GM12878 (cell line): ENCODE measurements at regions not wholly inside any gene's neighbourhood (a gene's known extent, or its start where the extent isn't known, plus 50 kb on each side); places are given as distances from the start of the nearest gene placed in this dataset.

Source experiments
- ATAC-seq: fragments of 200-7000 bp; cut with Tn5 transposase; 3 replicates; pipeline ENCODE4 v1.9.1; 2020; ENCODE audit warnings: mild to moderate bottlenecking, moderate library complexity
- BruUV-seq: library from RNA; stranded (reverse); fragments of 400-500 nt; replicated peaks from 2 replicates; lab custom pipeline; 2021; lab: Mats Ljungman, UMichigan
- CTCF ChIA-PET: fragments of 300-600 bp; sonication (Branson Sonifier 250); formaldehyde crosslinking; extraction: SDS; loops from one replicate; lab custom pipeline; 2021; ENCODE audit warnings: inconsistent platforms; lab: Yijun Ruan, JAX
- POLR2A ChIA-PET: fragments of 350-600 bp; formaldehyde crosslinking; extraction: SDS; loops from one replicate; lab custom pipeline; 2021; ENCODE audit warnings: inconsistent platforms; lab: Charles Lee
- RAD21 ChIA-PET: fragments of 300-600 bp; sonication (Branson Sonifier 250); formaldehyde crosslinking; loops from one replicate; lab custom pipeline; 2023; ENCODE audit warnings: antibody characterized with exemption; ENCODE audit not compliant: unreplicated experiment; lab: Charles Lee
- SMC1A ChIA-PET: fragments of 300-600 bp; sonication (Branson Sonifier 250); formaldehyde crosslinking; loops from one replicate; lab custom pipeline; 2023; ENCODE audit not compliant: unreplicated experiment, uncharacterized antibody; lab: Charles Lee
- DNase-seq: peaks from one replicate; pipeline ENCODE4 v3.0.0-alpha.2; 2011; ENCODE audit warnings: low read depth, low spot score
- FAIRE-seq: peaks from 3 replicates; lab custom pipeline; 2011; peaks lifted over from hg19 to GRCh38; lab: Jason Lieb, UNC
- H2AFZ ChIP-seq: 2 replicates; pipeline ENCODE4 v1.6.0; 2011; ENCODE audit warnings: low read depth, low read length, control low read depth; ENCODE audit not compliant: control insufficient read depth
- H3K27ac ChIP-seq: 2 replicates; pipeline ENCODE4 v1.5.1; 2011; ENCODE audit warnings: control low read depth; ENCODE audit not compliant: control insufficient read depth, insufficient read depth
- H3K27me3 ChIP-seq, 2 experiments: replicated peaks in 1 of 2; 2 replicates each; pipeline versions ENCODE4 v1.6.0 to v1.6.1; 2011; ENCODE audit warnings: low read length in 1 of 2; ENCODE audit not compliant: control insufficient read depth in 2 of 2, insufficient read depth in 2 of 2
- H3K36me3 ChIP-seq, 2 experiments: 2 replicates each; pipeline ENCODE4 v1.5.1; 2011; ENCODE audit warnings: low read length in 1 of 2; ENCODE audit not compliant: control insufficient read depth in 2 of 2, insufficient read depth in 2 of 2
- H3K4me1 ChIP-seq: 2 replicates; pipeline ENCODE4 v1.6.1; 2011; ENCODE audit warnings: mild to moderate bottlenecking, low read length, moderate library complexity, mixed read lengths; ENCODE audit not compliant: control insufficient read depth, insufficient read depth
- H3K4me2 ChIP-seq: 2 replicates; pipeline ENCODE4 v1.6.0; 2011; ENCODE audit warnings: control low read depth; ENCODE audit not compliant: control insufficient read depth, insufficient read depth
- H3K4me3 ChIP-seq: fragments of 200-600 bp; sonication (generic); 2 replicates; pipeline ENCODE4 v1.5.1; 2016
- H3K79me2 ChIP-seq: 2 replicates; pipeline ENCODE4 v1.6.0; 2011; ENCODE audit warnings: low read length; ENCODE audit not compliant: control insufficient read depth, insufficient read depth
- H3K9ac ChIP-seq: 2 replicates; pipeline ENCODE4 v1.8.0; 2011; ENCODE audit warnings: low read length, control low read depth, mixed read lengths; ENCODE audit not compliant: control insufficient read depth, insufficient read depth
- H3K9me3 ChIP-seq: replicated peaks from 3 replicates; pipeline ENCODE4 v1.5.1; 2011; ENCODE audit warnings: mild to moderate bottlenecking, low read length; ENCODE audit not compliant: control insufficient read depth, insufficient read depth
- H4K20me1 ChIP-seq: 2 replicates; pipeline ENCODE4 v1.6.0; 2011; ENCODE audit not compliant: control insufficient read depth, insufficient read depth
- ASH2L ChIP-seq: fragments of 300-600, 200-600 bp; sonication (generic); IDR thresholded peaks from 2 replicates; pipeline ENCODE4 v1.6.1; 2017; ENCODE audit warnings: low read depth, mild to moderate bottlenecking, borderline replicate concordance
- CEBPB ChIP-seq, 2 experiments: fragments of 150-350 bp in 1 of 2; IDR thresholded peaks; 2 replicates each; pipeline ENCODE4 v1.6.1; 2012 to 2014; ENCODE audit warnings: low read depth in 2 of 2, low read length in 2 of 2, borderline replicate concordance in 1 of 2, inconsistent platforms in 1 of 2
- CTCF ChIP-seq, 3 experiments: IDR thresholded peaks in 2 of 3; conservative IDR thresholded peaks in 1 of 3; 2 replicates each; pipeline ENCODE4 v1.5.1; 2011; ENCODE audit warnings: low read depth in 3 of 3, low read length in 3 of 3, mild to moderate bottlenecking in 3 of 3, control low read depth in 2 of 3, moderate library complexity in 2 of 3, inconsistent platforms in 1 of 3, mixed read lengths in 1 of 3; ENCODE audit not compliant: control insufficient read depth in 2 of 3, insufficient read depth in 1 of 3; ENCODE audit errors: extremely low read depth in 1 of 3
- DPF2 ChIP-seq: fragments of 450-650 bp; IDR thresholded peaks from 2 replicates; pipeline ENCODE4 v1.6.1; 2017; ENCODE audit warnings: mild to moderate bottlenecking
- FOS ChIP-seq: IDR thresholded peaks from 3 replicates; pipeline ENCODE4 v1.6.1; 2011; ENCODE audit warnings: borderline replicate concordance; ENCODE audit not compliant: insufficient read length; ENCODE audit errors: extremely low read depth
- FOXK2 ChIP-seq: fragments of 450-650 bp; IDR thresholded peaks from 2 replicates; pipeline ENCODE4 v1.6.1; 2017; ENCODE audit warnings: mild to moderate bottlenecking, moderate library complexity
- GABPA ChIP-seq: IDR thresholded peaks from 2 replicates; pipeline ENCODE4 v1.6.1; 2014; ENCODE audit warnings: antibody characterized with exemption, low read depth, mild to moderate bottlenecking, inconsistent platforms
- HDAC6 ChIP-seq: fragments of 200-600 bp; sonication (generic); IDR thresholded peaks from one replicate; pipeline ENCODE4 v1.8.0; 2017; ENCODE audit warnings: antibody characterized with exemption; ENCODE audit not compliant: unreplicated experiment
- KDM1A ChIP-seq: fragments of 200-600 bp; sonication (generic); IDR thresholded peaks from 2 replicates; pipeline ENCODE4 v1.6.1; 2016; ENCODE audit warnings: borderline replicate concordance
- MAX ChIP-seq: IDR thresholded peaks from 2 replicates; pipeline ENCODE4 v1.6.1; 2012; ENCODE audit warnings: low read depth, low read length, improper control_type of control experiment
- NFYA ChIP-seq: IDR thresholded peaks from 2 replicates; pipeline ENCODE4 v1.6.1; 2011; ENCODE audit warnings: low read depth, mild to moderate bottlenecking, low read length, improper control_type of control experiment, borderline replicate concordance
- POLR2AphosphoS5 ChIP-seq: IDR thresholded peaks from 2 replicates; pipeline ENCODE4 v1.6.1; 2011; ENCODE audit warnings: mild to moderate bottlenecking, low read length, inconsistent platforms
- SMAD1 ChIP-seq: fragments of 450-650 bp; IDR thresholded peaks from 2 replicates; pipeline ENCODE4 v1.6.1; 2018; ENCODE audit warnings: mild to moderate bottlenecking, low read depth; ENCODE audit not compliant: partially characterized antibody
- SREBF2 ChIP-seq: IDR thresholded peaks from 2 replicates; pipeline ENCODE4 v1.6.1; 2012; ENCODE audit warnings: mild to moderate bottlenecking, low read length
- SUZ12 ChIP-seq: fragments of 200-600 bp; sonication (generic); IDR thresholded peaks from one replicate; pipeline ENCODE4 v1.6.1; 2018; ENCODE audit warnings: antibody characterized with exemption, mild to moderate bottlenecking; ENCODE audit not compliant: unreplicated experiment
- YBX1 ChIP-seq: fragments of 450-650 bp; IDR thresholded peaks from 2 replicates; pipeline ENCODE4 v1.6.1; 2016; ENCODE audit warnings: antibody characterized with exemption
- ZBTB33 ChIP-seq: fragments of 450-650 bp; IDR thresholded peaks from 2 replicates; pipeline ENCODE4 v1.6.1; 2017; ENCODE audit warnings: mild to moderate bottlenecking
- ZNF217 ChIP-seq: fragments of 450-650 bp; IDR thresholded peaks from 2 replicates; pipeline ENCODE4 v1.6.1; 2017; ENCODE audit warnings: antibody characterized with exemption, mild to moderate bottlenecking
- WGBS: methylation state at CpG from one replicate; pipeline ENCODE4 v1.1.6; 2016; ENCODE audit warnings: low lambda C conversion rate; ENCODE audit not compliant: insufficient replicate concordance, insufficient coverage; ENCODE audit errors: missing lambda C conversion rate; 5-methylcytosine and 5-hydroxymethylcytosine counted together
- in situ Hi-C: fragments of 300-500 bp; cut with MboI; formaldehyde crosslinking; loops from 9 replicates; pipeline ENCODE4 v1.14.3; 2018; ENCODE audit warnings: mixed read lengths
- intact Hi-C: fragments of 100-400 bp; cut with micrococcal nuclease; formaldehyde crosslinking; loops from one replicate; pipeline ENCODE4 v1.14.2; 2022; ENCODE audit not compliant: unreplicated experiment

GRCh38 chr13:26469602-26470001 is 87.9 kb upstream of the WASF3 start:
- POLR2A ChIA-PET = no interaction called here
- no peaks in the 10 kb centered on the region for H3K79me2 ChIP-seq
- WGBS = 33% methylated on average over 4 of the region's 4 CpGs
- intact Hi-C loops (no loop called here), in situ Hi-C loops (no loop called here)
- no peak for DNase-seq
- no peak overlapping the region for H3K27ac ChIP-seq
- no peaks in the 10 kb centered on the region for H4K20me1 ChIP-seq
- no peak overlapping the region for H2AFZ ChIP-seq
- H3K4me2 ChIP-seq = no peak overlapping the region
- no peak for TF ChIP-seq YBX1
- TF ChIP-seq FOXK2 = no peak
- TF ChIP-seq HDAC6 = no peak
- TF ChIP-seq NFYA = no peak
- TF ChIP-seq ZBTB33 = no peak
- no peak for TF ChIP-seq SREBF2
- TF ChIP-seq CEBPB (IDR thresholded peaks at IDR 0.05; ENCODE audit: borderline replicate concordance in 1 of 2, low read depth in 2 of 2, low read length in 2 of 2) = no peak
- TF ChIP-seq GABPA = no peak
- TF ChIP-seq KDM1A = no peak
- no peak for TF ChIP-seq POLR2AphosphoS5
- TF ChIP-seq SUZ12 = no peak
- no peak for TF ChIP-seq CTCF (IDR thresholded peaks at IDR 0.05 in 2 of 3, conservative IDR thresholded peaks at IDR 0.05 in 1 of 3; ENCODE audit: control insufficient read depth in 2 of 3, extremely low read depth in 1 of 3, insufficient read depth in 1 of 3, low read depth in 3 of 3, low read length in 3 of 3)
- TF ChIP-seq DPF2 = no peak
- TF ChIP-seq SMAD1 = no peak
- no peak for TF ChIP-seq MAX
- no peak for TF ChIP-seq FOS
- no peak for TF ChIP-seq ASH2L
- TF ChIP-seq ZNF217 = no peak
- no peak for ATAC-seq
- CTCF ChIA-PET = interaction anchor here (0.8 to 0.9 kb wide), 2 partner anchors 27 to 316 kb away, joined by 3 read pairs; no protein-coding TSS in a partner anchor
- H3K9me3 ChIP-seq = no peaks in the 10 kb centered on the region
- H3K36me3 ChIP-seq = no peaks in the 10 kb centered on the region
- no peak overlapping the region for H3K9ac ChIP-seq
- SMC1A ChIA-PET = no interaction called here
- no peaks in the 10 kb centered on the region for H3K4me1 ChIP-seq
- no TSS peak for BruUV-seq
- no peak for FAIRE-seq
- H3K27me3 ChIP-seq = no peaks in the 10 kb centered on the region
- RAD21 ChIA-PET = no interaction called here
- no peak overlapping the region for H3K4me3 ChIP-seq
